Spleen (tissue), 3 donors: ENCODE measurements at regions not wholly inside any gene's neighbourhood (a gene's known extent, or its start where the extent isn't known, plus 50 kb on each side); places are given as distances from the start of the nearest gene placed in this dataset.

ENCODE experiments used
- POLR2A ChIP-seq, 3 donors: fragments of 450-650 bp; IDR thresholded peaks; one replicate each; pipeline ENCODE4 v1.5.1; 2017; ENCODE audit warnings: antibody characterized with exemption in 3 of 3, mild to moderate bottlenecking in 1 of 3
- POLR2AphosphoS5 ChIP-seq, 3 donors: sonication (generic); formaldehyde crosslinking; IDR thresholded peaks; one replicate each; pipeline ENCODE4 v1.5.1; 2017; ENCODE audit warnings: antibody characterized with exemption in 3 of 3

GRCh38 chr7:53415816-53416215 lies 380.4 kb downstream of the POM121L12 start:
- TF ChIP-seq POLR2A (IDR thresholded peaks at IDR 0.05) (no peak), POLR2AphosphoS5 (IDR thresholded peaks at IDR 0.05) (no peak)
